ENCODE measurements at regions not wholly inside any gene's neighbourhood (a gene's known extent, or its start where the extent isn't known, plus 50 kb on each side); places are given as distances from the start of the nearest gene placed in this dataset.

DNA sequence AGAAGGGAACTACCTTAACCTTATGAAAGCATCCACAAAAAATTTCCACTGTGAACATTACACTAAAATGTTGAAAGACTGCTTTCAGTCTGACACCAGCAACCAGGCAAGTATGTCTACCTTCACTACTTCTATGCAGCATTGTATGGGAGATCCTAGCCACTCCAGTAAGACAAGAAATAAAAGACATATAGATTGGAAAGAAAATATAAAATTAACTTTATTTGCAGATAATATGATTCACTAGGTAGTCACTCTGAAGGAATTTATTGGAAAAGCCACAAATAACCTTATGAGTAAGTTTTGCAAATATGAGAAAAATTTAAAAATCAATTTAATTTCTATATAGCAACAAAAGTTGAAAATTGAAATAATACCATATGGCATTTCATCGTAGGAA is 172.0 kb downstream of the RERGL start:
- Histone ChIP-seq H3K4me3 (no peak overlapping the region), H3K4me1 (no peaks in the 10 kb centered on the region), H3K27ac (no peak overlapping the region), H3K36me3 (no peaks in the 10 kb centered on the region), H3K9me3 (peaks cover 0 to 26% (median 6%) of the 10 kb centered on the region in 4 donors), H3K27me3 (no peaks in the 10 kb centered on the region)
- 97 to 98% (median 97%) methylated on average over 1 of the region's 1 CpG for WGBS, 5 donors
- no peak for DNase-seq
- TF ChIP-seq POLR2AphosphoS5 (IDR thresholded peaks at IDR 0.05) (no peak), POLR2A (IDR thresholded peaks at IDR 0.05) (no peak), CTCF (IDR thresholded peaks at IDR 0.05) (no peak), EP300 (IDR thresholded peaks at IDR 0.05) (no peak)
- intact Hi-C loops (cut with DNase I; ENCODE audit: low total_unique reads) = no loop called here

GRCh38 chr12:17884581-17884980 is 205.4 kb downstream of the RERGL start:
- no peak for DNase-seq
- Histone ChIP-seq H3K27ac (no peak overlapping the region), H3K36me3 (no peaks in the 10 kb centered on the region), H3K4me1 (no peaks in the 10 kb centered on the region), H3K9me3 (no peaks in the 10 kb centered on the region), H3K27me3 (no peaks in the 10 kb centered on the region), H3K4me3 (no peak overlapping the region)
- intact Hi-C loops (cut with DNase I; ENCODE audit: low total_unique reads) = no loop called here
- 97 to 100% (median 98%) methylated on average over 1 of the region's 1 CpG for WGBS, 5 donors
- no peak for TF ChIP-seq EP300 (IDR thresholded peaks at IDR 0.05)
- TF ChIP-seq POLR2AphosphoS5 (IDR thresholded peaks at IDR 0.05) = no peak
- TF ChIP-seq POLR2A (IDR thresholded peaks at IDR 0.05) = no peak
- no peak for TF ChIP-seq CTCF (IDR thresholded peaks at IDR 0.05)

DNA sequence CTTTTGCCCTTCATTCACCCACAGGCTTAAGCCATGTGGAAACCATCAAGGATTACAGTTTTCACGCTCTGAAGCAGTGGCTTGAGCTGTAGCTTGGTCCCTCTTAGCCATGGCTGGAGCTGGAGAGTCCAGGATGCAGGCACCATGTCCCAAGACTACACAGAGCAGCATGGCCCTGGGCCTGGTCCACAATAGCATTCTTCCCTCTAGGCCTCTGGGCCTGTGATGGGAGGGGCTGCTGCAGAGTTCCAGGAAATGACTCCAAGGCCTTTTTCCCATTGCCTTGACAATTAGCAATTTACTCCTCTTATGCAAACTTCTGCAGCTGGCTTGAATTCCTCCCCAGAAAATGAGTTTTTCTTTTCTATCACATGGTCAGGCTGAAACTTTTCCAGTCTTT is 211.3 kb downstream of the RERGL start:
- TF ChIP-seq POLR2A (IDR thresholded peaks at IDR 0.05) = no peak
- TF ChIP-seq EP300 (IDR thresholded peaks at IDR 0.05) = no peak
- TF ChIP-seq CTCF (IDR thresholded peaks at IDR 0.05) = no peak
- TF ChIP-seq POLR2AphosphoS5 (IDR thresholded peaks at IDR 0.05) = no peak
- H3K27ac ChIP-seq = no peak overlapping the region
- H3K9me3 ChIP-seq = peaks cover 0 to 17% (median 5%) of the 10 kb centered on the region in 4 donors
- intact Hi-C loops (cut with DNase I; ENCODE audit: low total_unique reads) = no loop called here
- H3K4me1 ChIP-seq = no peaks in the 10 kb centered on the region
- no peak overlapping the region for H3K4me3 ChIP-seq
- no peaks in the 10 kb centered on the region for H3K36me3 ChIP-seq
- DNase-seq = no peak
- WGBS, 5 donors = 27 to 52% (median 33%) methylated on average over 1 of the region's 1 CpG
- no peaks in the 10 kb centered on the region for H3K27me3 ChIP-seq

- no peaks in the 10 kb centered on the region for H3K36me3 ChIP-seq
- peaks cover 0 to 17% (median 5%) of the 10 kb centered on the region in 4 donors for H3K9me3 ChIP-seq
- H3K27ac ChIP-seq = no peak overlapping the region
- no peak overlapping the region for H3K4me3 ChIP-seq
- TF ChIP-seq POLR2A (IDR thresholded peaks at IDR 0.05) (no peak), POLR2AphosphoS5 (IDR thresholded peaks at IDR 0.05) (no peak), CTCF (IDR thresholded peaks at IDR 0.05) (no peak), EP300 (IDR thresholded peaks at IDR 0.05) (no peak)
- no peaks in the 10 kb centered on the region for H3K4me1 ChIP-seq
- no peak for DNase-seq
- intact Hi-C loops (cut with DNase I; ENCODE audit: low total_unique reads) = no loop called here
- no peaks in the 10 kb centered on the region for H3K27me3 ChIP-seq
These were observed 214.8 kb downstream of the RERGL start for GRCh38 chr12:17875230-17875629.

Data from stomach (tissue), 8 donors.